B cell (primary cell): ENCODE measurements at regions not wholly inside any gene's neighbourhood (a gene's known extent, or its start where the extent isn't known, plus 50 kb on each side); places are given as distances from the start of the nearest gene placed in this dataset.
A peak's percentile ranks its signal among the peaks of the same experiment; 100 is the strongest.

Source experiments
- ATAC-seq: fragments of 200-7000 bp; cut with Tn5 transposase; one replicate; pipeline ENCODE4 v1.10.0; 2021; ENCODE audit warnings: low read depth, mild to moderate bottlenecking, moderate number of reproducible peaks, moderate library complexity
- CTCF ChIA-PET: fragments of 350-600 bp; sonication (Branson Sonifier 250); formaldehyde crosslinking; loops from one replicate; lab custom pipeline; 2021; ENCODE audit warnings: antibody characterized with exemption, inconsistent platforms; lab: Charles Lee
- POLR2A ChIA-PET: fragments of 350-600 bp; sonication (Branson Sonifier 250); formaldehyde crosslinking; loops from one replicate; lab custom pipeline; 2021; ENCODE audit warnings: antibody characterized with exemption; lab: Charles Lee
- DNase-seq: peaks from one replicate; pipeline ENCODE4 v3.0.0; 2013
- H2AFZ ChIP-seq: 2 replicates; pipeline ENCODE4 v1.6.1; 2012; ENCODE audit warnings: mild to moderate bottlenecking, low read depth, low read length; ENCODE audit not compliant: insufficient read depth, poor library complexity, severe bottlenecking
- H3K27ac ChIP-seq, 2 donors: 1 replicate in 1 of 2; 2 replicates in 1 of 2; pipeline ENCODE4 v1.5.1; 2012 to 2013; ENCODE audit warnings: low read length in 2 of 2, mild to moderate bottlenecking in 2 of 2, moderate library complexity in 1 of 2
- H3K27me3 ChIP-seq, 4 experiments: fragments of 200-600 bp in 1 of 4; sonication (generic) in 1 of 4; replicated peaks in 1 of 4; 1 replicate in 2 of 4; 2 replicates in 2 of 4; pipeline versions ENCODE4 v1.6.1 to v1.7.0; 2013 to 2016; ENCODE audit warnings: low read length in 3 of 4, mild to moderate bottlenecking in 2 of 4, mixed read lengths in 1 of 4, moderate library complexity in 1 of 4; ENCODE audit not compliant: insufficient read depth in 4 of 4, control insufficient read depth in 3 of 4; ENCODE audit errors: control extremely low read depth in 1 of 4
- H3K36me3 ChIP-seq, 2 experiments: replicated peaks in 1 of 2; 1 replicate in 1 of 2; 2 replicates in 1 of 2; pipeline versions ENCODE4 v1.6.1 to v1.7.1; 2013; ENCODE audit warnings: low read length in 1 of 2; ENCODE audit not compliant: insufficient read depth in 2 of 2, control insufficient read depth in 1 of 2; ENCODE audit errors: control extremely low read depth in 1 of 2, extremely low read depth in 1 of 2
- H3K4me1 ChIP-seq, 2 donors: fragments of 200-600 bp in 1 of 2; sonication (generic) in 1 of 2; 1 replicate in 1 of 2; 2 replicates in 1 of 2; pipeline versions ENCODE4 v1.5.1 to v1.6.1; 2013 to 2017; ENCODE audit warnings: low read length in 2 of 2; ENCODE audit not compliant: control insufficient read depth in 2 of 2, insufficient read depth in 2 of 2
- H3K4me2 ChIP-seq: replicated peaks from 2 replicates; pipeline ENCODE3; 2012; ENCODE audit warnings: mild to moderate bottlenecking, low read depth, low read length; ENCODE audit not compliant: poor library complexity, severe bottlenecking
- H3K4me3 ChIP-seq, 5 experiments: fragments of 200-600 bp in 1 of 5; sonication (generic) in 1 of 5; 1 replicate in 3 of 5; 2 replicates in 2 of 5; pipeline versions ENCODE4 v1.5.1 to v1.7.0; 2011 to 2016; ENCODE audit warnings: low read length in 4 of 5, mild to moderate bottlenecking in 4 of 5, low read depth in 2 of 5, control low read depth in 1 of 5, moderate library complexity in 1 of 5; ENCODE audit not compliant: insufficient read depth in 1 of 5; ENCODE audit errors: control extremely low read depth in 1 of 5, extremely low read depth in 1 of 5
- H3K79me2 ChIP-seq: fragments of 200-600 bp; sonication (generic); one replicate; pipeline ENCODE4 v1.6.0; 2016; ENCODE audit warnings: low read length; ENCODE audit not compliant: control insufficient read depth, insufficient read depth
- H3K9ac ChIP-seq: fragments of 200-600 bp; sonication (generic); 2 replicates; pipeline ENCODE4 v1.6.1; 2017; ENCODE audit warnings: mild to moderate bottlenecking, low read length, moderate library complexity
- H3K9me3 ChIP-seq, 3 donors: one replicate each; pipeline versions ENCODE4 v1.6.1 to v1.7.1; 2013; ENCODE audit warnings: low read length in 2 of 3; ENCODE audit not compliant: control insufficient read depth in 2 of 3, insufficient read depth in 1 of 3; ENCODE audit errors: control extremely low read depth in 1 of 3
- H4K20me1 ChIP-seq: 2 replicates; pipeline ENCODE4 v1.6.0; 2012; ENCODE audit warnings: mild to moderate bottlenecking, low read length; ENCODE audit not compliant: insufficient read depth, control insufficient read depth, poor library complexity, severe bottlenecking
- H3K27ac Mint-ChIP-seq: one replicate; pipeline ENCODE4 v1.8.0; 2021; ENCODE audit warnings: mixed read lengths
- H3K27me3 Mint-ChIP-seq: one replicate; pipeline ENCODE4 v1.8.0; 2021; ENCODE audit warnings: mixed read lengths
- H3K4me1 Mint-ChIP-seq: one replicate; pipeline ENCODE4 v1.8.0; 2021; ENCODE audit warnings: mixed read lengths
- H3K4me3 Mint-ChIP-seq: one replicate; pipeline ENCODE4 v1.8.0; 2021; ENCODE audit warnings: mixed read lengths
- H3K9me3 Mint-ChIP-seq: one replicate; pipeline ENCODE4 v1.8.0; 2022; ENCODE audit warnings: mixed read lengths; ENCODE audit not compliant: insufficient read depth
- CTCF ChIP-seq: fragments of 200-600 bp; IDR thresholded peaks from one replicate; pipeline ENCODE4 v1.8.0; 2022; ENCODE audit warnings: antibody characterized with exemption, mild to moderate bottlenecking
- EZH2 ChIP-seq: IDR thresholded peaks from 2 replicates; pipeline ENCODE4 v1.6.1; 2012; ENCODE audit warnings: borderline replicate concordance, low read depth, mild to moderate bottlenecking, moderate library complexity, low read length; ENCODE audit not compliant: insufficient read depth, poor library complexity, severe bottlenecking
- WGBS: methylation state at CpG from one replicate; pipeline ENCODE4 v1.1.5; 2013; ENCODE audit warnings: missing lambda C conversion rate; ENCODE audit not compliant: insufficient coverage; 5-methylcytosine and 5-hydroxymethylcytosine counted together
- intact Hi-C: fragments of 100-400 bp; cut with micrococcal nuclease; formaldehyde crosslinking; loops from one replicate; pipeline ENCODE4 v1.10.0; 2022

- no peaks in the 10 kb centered on the region for H3K27me3 ChIP-seq
- H3K4me1 ChIP-seq: peaks cover 0 to 8% of the 10 kb centered on the region in 2 donors
- Mint-ChIP-seq H3K9me3 (peaks cover 3% of the 10 kb centered on the region), H3K4me3 (no peak overlapping the region), H3K27ac (peak overlapping the region; percentile 73), H3K27me3 (no peaks in the 10 kb centered on the region), H3K4me1 (peaks cover 31% of the 10 kb centered on the region)
- peaks cover 0 to 7% (median 1%) of the 10 kb centered on the region in 3 donors for H3K9me3 ChIP-seq
- no peak overlapping the region for H3K9ac ChIP-seq
- no peaks in the 10 kb centered on the region for H3K79me2 ChIP-seq
- H2AFZ ChIP-seq: no peak overlapping the region
- no peak overlapping the region for H3K27ac ChIP-seq
- CTCF ChIA-PET: interaction anchor here (1.0 to 5.1 kb wide), 6 partner anchors 8 to 526 kb away, joined by 3 to 29 read pairs (median 4); no protein-coding TSS in a partner anchor
- TF ChIP-seq EZH2 (no peak), CTCF (no peak)
- ATAC-seq (no peak), DNase-seq (no peak)
- H3K4me3 ChIP-seq: no peak overlapping the region
- intact Hi-C loops: no loop called here
- H3K4me2 ChIP-seq: no peak overlapping the region
- no peaks in the 10 kb centered on the region for H4K20me1 ChIP-seq
- no CpG with 5 or more reads among the region's 4 CpGs for WGBS
- POLR2A ChIA-PET: interaction anchor here (0.9 kb wide), 1 partner anchor 179 kb away, joined by 3 read pairs; no protein-coding TSS in a partner anchor
- H3K36me3 ChIP-seq: no peaks in the 10 kb centered on the region
Observed at GRCh38 chr4:3354455-3354811, 61.6 kb downstream of the RGS12 start.

GRCh38 chr4:3355266-3355748 lies 62.5 kb downstream of the RGS12 start:
- Mint-ChIP-seq H3K9me3 (peaks cover 3% of the 10 kb centered on the region), H3K4me1 (peaks cover 35% of the 10 kb centered on the region), H3K27me3 (no peaks in the 10 kb centered on the region), H3K4me3 (peak overlapping the region; percentile 75), H3K27ac (peak overlapping the region; percentile 94)
- ChIA-PET POLR2A (interaction anchor here (0.7 to 0.9 kb wide), 2 partner anchors 32 to 179 kb away, joined by 3 to 11 read pairs; no protein-coding TSS in a partner anchor), CTCF (interaction anchor here (1.0 to 5.1 kb wide), 6 partner anchors 8 to 526 kb away, joined by 3 to 29 read pairs (median 3); no protein-coding TSS in a partner anchor)
- peak overlapping the region; percentile 61 for H2AFZ ChIP-seq
- 27% methylated on average over 3 of the region's 8 CpGs for WGBS
- H3K4me2 ChIP-seq: peak overlapping the region; percentile 34
- DNase-seq: peak; percentile 63
- TF ChIP-seq CTCF (no peak), EZH2 (no peak)
- peaks cover 0 to 8% of the 10 kb centered on the region in 2 donors for H3K4me1 ChIP-seq
- H3K9me3 ChIP-seq: peaks cover 0 to 7% (median 1%) of the 10 kb centered on the region in 3 donors
- peak overlapping the region; percentile 28 for H3K9ac ChIP-seq
- peak overlapping the region in 2 of 5 experiments; percentile 25 to 47 for H3K4me3 ChIP-seq
- intact Hi-C loops: no loop called here
- ATAC-seq: peak; percentile 66
- H3K27me3 ChIP-seq: no peaks in the 10 kb centered on the region
- H3K36me3 ChIP-seq: no peaks in the 10 kb centered on the region
- no peaks in the 10 kb centered on the region for H3K79me2 ChIP-seq
- H4K20me1 ChIP-seq: no peaks in the 10 kb centered on the region
- peak overlapping the region; percentile 72 to 79 for H3K27ac ChIP-seq
